ENCODE measurements at regions not wholly inside any gene's neighbourhood (a gene's known extent, or its start where the extent isn't known, plus 50 kb on each side); places are given as distances from the start of the nearest gene placed in this dataset.

DNA sequence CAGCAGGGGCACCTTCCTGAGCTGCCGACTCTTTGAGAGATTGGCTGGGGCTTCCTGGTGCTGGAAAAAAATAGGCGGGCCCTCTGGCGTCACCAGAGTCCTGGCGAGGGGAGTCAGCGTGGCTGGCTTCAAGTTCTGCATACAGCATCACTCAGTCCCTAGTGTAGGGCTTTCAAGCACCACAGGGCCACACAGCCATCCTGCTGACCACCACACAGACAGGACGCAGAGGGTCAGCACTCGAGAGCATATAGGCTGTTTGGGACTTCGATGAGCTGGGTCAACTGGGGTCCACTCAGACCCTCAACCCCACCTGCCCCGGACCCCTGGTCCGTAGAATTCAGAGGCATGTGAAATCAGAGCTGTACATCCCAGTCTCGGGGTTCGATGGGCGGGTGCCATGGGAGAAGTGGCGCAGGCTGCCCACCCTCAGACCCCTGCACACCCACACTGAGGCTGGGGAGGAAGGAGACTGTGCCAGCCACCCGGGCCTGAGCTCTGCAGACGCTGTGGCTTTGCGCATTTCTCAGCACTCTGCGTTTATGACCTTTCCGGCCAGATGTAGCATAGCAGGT, 1131.9 kb downstream of the BRD1 start:
- Histone ChIP-seq H2BK120ac (ENCODE audit: low read depth, low read length) (no peak overlapping the region), H3K9me1 (ENCODE audit: insufficient read depth, low read length) (no peaks in the 10 kb centered on the region), H3K4me3 (ENCODE audit: insufficient read depth, low read depth, low read length) (no peak overlapping the region), H4K5ac (ENCODE audit: low read depth, low read length) (no peak overlapping the region), H2AK9ac (replicated peaks; ENCODE audit: low read depth, low read length, poor library complexity) (peak overlapping the region; percentile 28), H4K8ac (ENCODE audit: low read depth in 2 of 2, low read length in 2 of 2) (no peak overlapping the region), H2BK5ac (ENCODE audit: low read depth, low read length, poor library complexity, severe bottlenecking) (no peak overlapping the region), H2BK20ac (ENCODE audit: low read depth, low read length) (no peak overlapping the region), H2AK5ac (ENCODE audit: low read depth, low read length) (no peak overlapping the region), H3K9ac (ENCODE audit: low read depth, low read length) (no peak overlapping the region), H4K20me1 (ENCODE audit: insufficient read depth, low read length) (no peaks in the 10 kb centered on the region), H3K27ac (ENCODE audit: insufficient read depth, low read length) (no peak overlapping the region), H3K4me2 (ENCODE audit: low read depth, low read length) (no peak overlapping the region), H2AFZ (replicated peaks; ENCODE audit: low read length, poor library complexity) (no peak overlapping the region), H4K91ac (ENCODE audit: insufficient read depth, low read depth, low read length) (no peak overlapping the region), H2BK15ac (ENCODE audit: low read depth, low read length) (no peak overlapping the region), H3K27me3 (ENCODE audit: control insufficient read depth, insufficient read depth, low read length) (no peaks in the 10 kb centered on the region), H3K4me1 (ENCODE audit: control insufficient read depth, insufficient read depth, low read length) (no peaks in the 10 kb centered on the region), H3K79me1 (ENCODE audit: low read depth in 1 of 2, low read length in 2 of 2) (no peaks in the 10 kb centered on the region), H3K14ac (replicated peaks; ENCODE audit: low read depth, low read length) (no peak overlapping the region), H3K36me3 (ENCODE audit: control insufficient read depth, insufficient read depth, low read length) (no peaks in the 10 kb centered on the region), H3K23ac (ENCODE audit: low read depth, low read length) (no peak overlapping the region), H3K56ac (ENCODE audit: extremely low read depth, insufficient read depth, low read length) (no peak overlapping the region), H3K9me3 (ENCODE audit: control insufficient read depth, insufficient read depth, low read length) (peaks cover 72% of the 10 kb centered on the region), H3K18ac (ENCODE audit: low read depth, low read length) (no peak overlapping the region), H3K4ac (ENCODE audit: low read depth, low read length) (no peak overlapping the region)
- ChIA-PET CTCF (no interaction called here), POLR2A (ENCODE audit: unreplicated experiment) (no interaction called here)
- BruUV-seq (replicated peaks): no TSS peak
- dilution Hi-C loops (cut with HindIII; ENCODE audit: low sequenced_read_pairs, unreplicated experiment): no loop called here
- WGBS, 2 experiments (ENCODE audit: extremely low coverage in 2 of 2, insufficient read length in 1 of 2): 50% methylated on average over 1 of the region's 19 CpGs; no CpG with 5 or more reads in 1 of the 2 experiments
- no peak for DNase-seq
- intact Hi-C loops (cut with micrococcal nuclease): no loop called here
- TF ChIP-seq RFX5 (IDR thresholded peaks at IDR 0.05; ENCODE audit: low read depth, low read length): no peak
- TF ChIP-seq MAFK (IDR thresholded peaks at IDR 0.05; ENCODE audit: low read depth, low read length): no peak
- no peak for TF ChIP-seq SMC3 (IDR thresholded peaks at IDR 0.05; ENCODE audit: low read depth, low read length)
- in situ Hi-C loops (cut with MboI; ENCODE audit: low sequenced_read_pairs): no loop called here
- no peak for ATAC-seq (ENCODE audit: low read depth)

All from IMR-90 (cell line).